PC-3 (cell line): ENCODE measurements at regions not wholly inside any gene's neighbourhood (a gene's known extent, or its start where the extent isn't known, plus 50 kb on each side); places are given as distances from the start of the nearest gene placed in this dataset.

Experiments
- CTCF ChIP-seq: fragments of 300-600 bp; sonication (generic); conservative IDR thresholded peaks from 2 replicates; pipeline ENCODE4 v1.5.1; 2017; ENCODE audit warnings: antibody characterized with exemption, low read depth, mild to moderate bottlenecking, low read length
- EZH2 ChIP-seq: fragments of 300-600 bp; sonication (generic); IDR thresholded peaks from one replicate; pipeline ENCODE4 v1.6.1; 2017; ENCODE audit warnings: antibody characterized with exemption, mild to moderate bottlenecking, low read length; ENCODE audit not compliant: unreplicated experiment

GRCh38 chr5:73337586-73338255, 110.9 kb downstream of the FOXD1 start:
- TF ChIP-seq EZH2: no peak
- TF ChIP-seq CTCF: no peak
